Peyer's patch (tissue), 4 donors: ENCODE measurements at regions not wholly inside any gene's neighbourhood (a gene's known extent, or its start where the extent isn't known, plus 50 kb on each side); places are given as distances from the start of the nearest gene placed in this dataset.
A peak's percentile ranks its signal among the peaks of the same experiment; 100 is the strongest.

Source experiments
- DNase-seq, 3 donors: peaks; one replicate each; pipeline ENCODE4 v3.0.0-alpha.2; 2017 to 2019
- H3K27ac ChIP-seq, 4 donors: fragments of 200-600 bp; sonication (generic); one replicate each; pipeline ENCODE4 v1.5.1; 2016 to 2019
- H3K27me3 ChIP-seq, 2 donors: fragments of 200-600 bp; sonication (generic); one replicate each; pipeline ENCODE4 v1.5.1; 2019
- H3K36me3 ChIP-seq, 3 donors: fragments of 200-600 bp; sonication (generic); one replicate each; pipeline ENCODE4 v1.5.1; 2016 to 2019
- H3K4me1 ChIP-seq, 4 donors: fragments of 200-600 bp; sonication (generic); one replicate each; pipeline ENCODE4 v1.5.1; 2016 to 2019
- H3K4me3 ChIP-seq, 4 donors: fragments of 200-600 bp; sonication (generic); 1 replicate in 3 of 4; 2 replicates in 1 of 4; pipeline ENCODE4 v1.5.1; 2016 to 2019; ENCODE audit warnings: mild to moderate bottlenecking in 1 of 4
- H3K9me3 ChIP-seq, 4 donors: fragments of 200-600 bp; sonication (generic); one replicate each; pipeline ENCODE4 v1.5.1; 2016 to 2019; ENCODE audit warnings: mild to moderate bottlenecking in 1 of 4
- CTCF ChIP-seq, 6 experiments: fragments of 450-650 bp in 4 of 6; fragments of 200-600 bp in 2 of 6; sonication (generic) in 1 of 6; IDR thresholded peaks; one replicate each; pipeline ENCODE4 v1.5.1; 2017 to 2019; ENCODE audit warnings: antibody characterized with exemption in 6 of 6, mild to moderate bottlenecking in 3 of 6, moderate library complexity in 1 of 6
- POLR2A ChIP-seq, 2 donors: fragments of 450-650 bp; IDR thresholded peaks; one replicate each; pipeline ENCODE4 v1.5.1; 2017; ENCODE audit warnings: antibody characterized with exemption in 2 of 2, mild to moderate bottlenecking in 2 of 2, moderate library complexity in 2 of 2

DNA sequence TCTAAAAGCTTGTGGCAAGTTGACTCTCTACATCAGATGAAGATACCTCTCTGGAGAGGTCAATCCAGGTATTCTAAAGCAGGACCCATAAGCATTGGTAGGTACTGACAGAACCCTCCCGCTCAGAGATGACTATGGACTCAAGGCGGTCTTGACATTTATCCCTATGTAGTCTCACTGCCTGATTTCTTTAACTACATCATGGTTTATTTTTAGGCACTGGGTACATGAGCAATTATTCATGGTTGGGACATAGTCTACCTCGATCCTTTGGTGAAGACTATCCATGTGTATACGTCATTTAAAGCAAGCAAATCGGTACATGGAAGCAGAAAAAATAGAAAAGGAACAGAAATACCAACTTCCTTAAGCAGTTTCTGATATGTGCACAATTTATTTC is 136.2 kb upstream of the TAB2 start:
- Histone ChIP-seq H3K36me3 (no peaks in the 10 kb centered on the region), H3K4me3 (no peak overlapping the region), H3K9me3 (no peaks in the 10 kb centered on the region), H3K27ac (no peak overlapping the region), H3K4me1 (no peaks in the 10 kb centered on the region), H3K27me3 (no peaks in the 10 kb centered on the region)
- TF ChIP-seq POLR2A (IDR thresholded peaks at IDR 0.05) (no peak), CTCF (IDR thresholded peaks at IDR 0.05) (no peak)
- DNase-seq = no peak

- no peak for DNase-seq
- Histone ChIP-seq H3K27ac (peak overlapping the region in 1 of 4 donors; percentile 44), H3K36me3 (no peaks in the 10 kb centered on the region), H3K27me3 (no peaks in the 10 kb centered on the region), H3K4me1 (no peaks in the 10 kb centered on the region), H3K4me3 (no peak overlapping the region), H3K9me3 (no peaks in the 10 kb centered on the region)
- TF ChIP-seq CTCF (IDR thresholded peaks at IDR 0.05) = no peak
- no peak for TF ChIP-seq POLR2A (IDR thresholded peaks at IDR 0.05)
Measured at GRCh38 chr6:149182262-149182661, 135.2 kb upstream of the TAB2 start.

DNA sequence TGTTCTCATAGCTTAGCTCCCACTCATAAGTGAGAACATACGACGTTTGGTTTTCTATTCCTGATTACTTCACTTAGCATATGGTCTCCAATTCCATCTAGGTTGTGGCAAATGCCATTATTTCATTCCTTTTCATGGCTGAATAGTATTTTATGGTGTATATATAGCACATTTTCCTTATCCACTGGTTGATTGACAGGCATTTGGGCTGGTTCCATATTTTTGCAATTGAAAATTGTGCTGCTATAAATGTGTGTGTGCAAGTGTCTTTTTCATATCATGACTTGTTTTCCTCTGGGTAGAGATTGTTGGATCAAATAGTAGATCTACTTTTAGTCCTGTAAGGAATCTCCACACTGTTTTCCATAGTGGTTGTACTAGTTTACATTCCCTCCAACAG is 133.0 kb upstream of the TAB2 start:
- Histone ChIP-seq H3K4me1 (no peaks in the 10 kb centered on the region), H3K4me3 (no peak overlapping the region), H3K36me3 (no peaks in the 10 kb centered on the region), H3K27ac (no peak overlapping the region), H3K27me3 (no peaks in the 10 kb centered on the region), H3K9me3 (no peaks in the 10 kb centered on the region)
- no peak for DNase-seq
- TF ChIP-seq POLR2A (IDR thresholded peaks at IDR 0.05) (no peak), CTCF (IDR thresholded peaks at IDR 0.05) (no peak)

DNA sequence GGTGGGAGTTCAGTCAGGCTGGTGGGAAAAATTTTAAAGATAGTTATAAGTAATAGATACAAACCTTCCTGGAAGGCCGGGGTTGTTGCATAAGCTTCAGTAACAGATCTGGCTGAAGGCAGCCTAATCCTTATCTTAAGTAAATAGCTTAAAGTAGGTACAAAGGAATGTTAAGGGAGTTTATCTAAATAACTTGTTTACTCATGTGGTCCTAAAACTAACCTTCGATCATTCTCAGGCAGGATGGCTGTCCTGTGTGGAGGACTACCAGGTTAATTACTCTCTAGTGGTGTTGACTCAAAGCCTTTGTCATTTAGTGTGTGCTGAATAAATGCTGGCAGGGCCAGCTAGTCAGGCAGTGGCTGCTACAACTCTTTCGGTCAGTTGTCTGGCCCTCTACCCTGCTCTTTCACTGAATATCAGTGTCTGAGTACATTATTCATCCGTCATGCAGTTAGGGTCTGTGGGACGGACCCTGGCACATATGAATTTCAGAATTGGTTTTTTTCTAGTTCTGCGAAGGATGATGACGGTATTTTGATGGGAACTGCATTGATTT is 131.6 kb upstream of the TAB2 start:
- Histone ChIP-seq H3K9me3 (no peaks in the 10 kb centered on the region), H3K27me3 (no peaks in the 10 kb centered on the region), H3K27ac (no peak overlapping the region), H3K4me1 (no peaks in the 10 kb centered on the region), H3K36me3 (no peaks in the 10 kb centered on the region), H3K4me3 (no peak overlapping the region)
- TF ChIP-seq POLR2A (IDR thresholded peaks at IDR 0.05) (no peak), CTCF (IDR thresholded peaks at IDR 0.05) (no peak)
- DNase-seq = no peak

- TF ChIP-seq POLR2A (IDR thresholded peaks at IDR 0.05) (no peak), CTCF (IDR thresholded peaks at IDR 0.05) (no peak)
- Histone ChIP-seq H3K4me1 (no peaks in the 10 kb centered on the region), H3K4me3 (no peak overlapping the region), H3K9me3 (no peaks in the 10 kb centered on the region), H3K27ac (no peak overlapping the region), H3K36me3 (no peaks in the 10 kb centered on the region), H3K27me3 (no peaks in the 10 kb centered on the region)
- DNase-seq = no peak
Measured at GRCh38 chr6:149186873-149187272, 130.6 kb upstream of the TAB2 start.
